ENCODE measurements at regions not wholly inside any gene's neighbourhood (a gene's known extent, or its start where the extent isn't known, plus 50 kb on each side); places are given as distances from the start of the nearest gene placed in this dataset.

DNA sequence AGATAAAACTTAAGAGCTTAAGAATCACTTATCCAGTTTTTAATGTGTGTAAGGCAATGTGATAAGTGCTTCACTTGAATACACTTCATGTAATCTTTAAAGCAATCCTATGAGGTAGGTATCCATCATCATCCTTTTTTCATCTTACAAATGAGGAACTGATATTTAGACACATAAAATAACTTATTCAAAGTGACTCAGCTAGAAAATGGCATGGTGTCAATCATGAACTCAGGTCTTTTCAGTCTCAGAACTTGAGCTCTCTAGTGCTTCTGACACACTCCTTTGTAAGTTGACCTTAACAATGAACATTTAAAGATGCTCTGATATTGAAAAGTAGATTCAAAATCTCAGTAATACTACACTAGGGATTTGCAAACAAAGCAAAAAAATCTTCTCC is 224.8 kb upstream of the TEX13C start:
- no peaks in the 10 kb centered on the region for H3K9me3 ChIP-seq (ENCODE audit: control insufficient read depth, low read depth, low read length)
- H3K79me2 ChIP-seq (ENCODE audit: control insufficient read depth, insufficient read depth, low read length), result no peaks in the 10 kb centered on the region
- no peaks in the 10 kb centered on the region for H3K27me3 ChIP-seq (ENCODE audit: control insufficient read depth, extremely low read depth, insufficient read depth, low read length)
- no peaks in the 10 kb centered on the region for H3K4me1 ChIP-seq (ENCODE audit: control insufficient read depth, extremely low read depth, insufficient read depth, low read length)
- no peak overlapping the region for H2AFZ ChIP-seq (ENCODE audit: control insufficient read depth, low read length)
- H3K27ac ChIP-seq (ENCODE audit: control insufficient read depth, insufficient read depth, low read length), result no peak overlapping the region
- no peaks in the 10 kb centered on the region for H3K36me3 ChIP-seq (ENCODE audit: control insufficient read depth in 2 of 2, extremely low read depth in 1 of 2, insufficient read depth in 2 of 2, low read length in 2 of 2)
- FAIRE-seq, result no peak
- no peak overlapping the region for H3K4me3 ChIP-seq (ENCODE audit: control insufficient read depth in 2 of 3, extremely low read depth in 1 of 3, insufficient read depth in 2 of 3, low read depth in 1 of 3, low read length in 3 of 3)
- no peak for DNase-seq (ENCODE audit: low read depth, low spot score)
- H3K9ac ChIP-seq (ENCODE audit: control insufficient read depth, extremely low read depth, insufficient read depth, low read length), result no peak overlapping the region
- TF ChIP-seq, protein P1, sequence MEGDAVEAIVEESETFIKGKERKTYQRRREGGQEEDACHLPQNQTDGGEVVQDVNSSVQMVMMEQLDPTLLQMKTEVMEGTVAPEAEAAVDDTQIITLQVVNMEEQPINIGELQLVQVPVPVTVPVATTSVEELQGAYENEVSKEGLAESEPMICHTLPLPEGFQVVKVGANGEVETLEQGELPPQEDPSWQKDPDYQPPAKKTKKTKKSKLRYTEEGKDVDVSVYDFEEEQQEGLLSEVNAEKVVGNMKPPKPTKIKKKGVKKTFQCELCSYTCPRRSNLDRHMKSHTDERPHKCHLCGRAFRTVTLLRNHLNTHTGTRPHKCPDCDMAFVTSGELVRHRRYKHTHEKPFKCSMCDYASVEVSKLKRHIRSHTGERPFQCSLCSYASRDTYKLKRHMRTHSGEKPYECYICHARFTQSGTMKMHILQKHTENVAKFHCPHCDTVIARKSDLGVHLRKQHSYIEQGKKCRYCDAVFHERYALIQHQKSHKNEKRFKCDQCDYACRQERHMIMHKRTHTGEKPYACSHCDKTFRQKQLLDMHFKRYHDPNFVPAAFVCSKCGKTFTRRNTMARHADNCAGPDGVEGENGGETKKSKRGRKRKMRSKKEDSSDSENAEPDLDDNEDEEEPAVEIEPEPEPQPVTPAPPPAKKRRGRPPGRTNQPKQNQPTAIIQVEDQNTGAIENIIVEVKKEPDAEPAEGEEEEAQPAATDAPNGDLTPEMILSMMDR (optimal IDR thresholded peaks at IDR 0.05 in 1 of 3, IDR thresholded peaks at IDR 0.05 in 1 of 3, conservative IDR thresholded peaks at IDR 0.05 in 1 of 3; ENCODE audit: extremely low read depth in 1 of 3, insufficient read depth in 2 of 3, low read length in 3 of 3), result no peak
- no peak for TF ChIP-seq EZH2 (IDR thresholded peaks at IDR 0.05; ENCODE audit: low read length)
- H3K9me1 ChIP-seq (ENCODE audit: control insufficient read depth, extremely low read depth, insufficient read depth, low read length), result no peaks in the 10 kb centered on the region
- H3K4me2 ChIP-seq (ENCODE audit: control insufficient read depth, extremely low read depth, insufficient read depth, low read depth, low read length), result no peak overlapping the region
- no peaks in the 10 kb centered on the region for H4K20me1 ChIP-seq (ENCODE audit: control insufficient read depth, extremely low read depth, insufficient read depth, low read length)
- dilution Hi-C loops (cut with MboI; ENCODE audit: extremely low pct_ligation_motif_present, low sequenced_read_pairs), result no loop called here

GRCh38 chrX:125096469-125096868 is 223.2 kb upstream of the TEX13C start:
- Histone ChIP-seq H2AFZ (ENCODE audit: control insufficient read depth, low read length) (no peak overlapping the region), H3K79me2 (ENCODE audit: control insufficient read depth, insufficient read depth, low read length) (no peaks in the 10 kb centered on the region), H3K4me1 (ENCODE audit: control insufficient read depth, extremely low read depth, insufficient read depth, low read length) (no peaks in the 10 kb centered on the region), H3K4me2 (ENCODE audit: control insufficient read depth, extremely low read depth, insufficient read depth, low read depth, low read length) (no peak overlapping the region), H3K9me3 (ENCODE audit: control insufficient read depth, low read depth, low read length) (no peaks in the 10 kb centered on the region), H3K4me3 (ENCODE audit: control insufficient read depth in 2 of 3, extremely low read depth in 1 of 3, insufficient read depth in 2 of 3, low read depth in 1 of 3, low read length in 3 of 3) (no peak overlapping the region), H4K20me1 (ENCODE audit: control insufficient read depth, extremely low read depth, insufficient read depth, low read length) (no peaks in the 10 kb centered on the region), H3K36me3 (ENCODE audit: control insufficient read depth in 2 of 2, extremely low read depth in 1 of 2, insufficient read depth in 2 of 2, low read length in 2 of 2) (no peaks in the 10 kb centered on the region), H3K27me3 (ENCODE audit: control insufficient read depth, extremely low read depth, insufficient read depth, low read length) (no peaks in the 10 kb centered on the region), H3K9me1 (ENCODE audit: control insufficient read depth, extremely low read depth, insufficient read depth, low read length) (no peaks in the 10 kb centered on the region), H3K27ac (ENCODE audit: control insufficient read depth, insufficient read depth, low read length) (no peak overlapping the region), H3K9ac (ENCODE audit: control insufficient read depth, extremely low read depth, insufficient read depth, low read length) (no peak overlapping the region)
- no peak for FAIRE-seq
- no peak for DNase-seq (ENCODE audit: low read depth, low spot score)
- dilution Hi-C loops (cut with MboI; ENCODE audit: extremely low pct_ligation_motif_present, low sequenced_read_pairs), result no loop called here
- TF ChIP-seq, protein P1 (optimal IDR thresholded peaks at IDR 0.05 in 1 of 3, IDR thresholded peaks at IDR 0.05 in 1 of 3, conservative IDR thresholded peaks at IDR 0.05 in 1 of 3; ENCODE audit: extremely low read depth in 1 of 3, insufficient read depth in 2 of 3, low read length in 3 of 3), result no peak
- TF ChIP-seq EZH2 (IDR thresholded peaks at IDR 0.05; ENCODE audit: low read length), result no peak
